GM18861 (cell line): ENCODE measurements at regions not wholly inside any gene's neighbourhood (a gene's known extent, or its start where the extent isn't known, plus 50 kb on each side); places are given as distances from the start of the nearest gene placed in this dataset.

Experiments
- ATAC-seq: cut with Tn5 transposase; IDR thresholded peaks from one replicate; pipeline ENCODE4 v1.9.1; 2021; ENCODE audit not compliant: unreplicated experiment

GRCh38 chr1:181863736-181864135, 197.8 kb downstream of the ZNF648 start:
- no peak for ATAC-seq

DNA sequence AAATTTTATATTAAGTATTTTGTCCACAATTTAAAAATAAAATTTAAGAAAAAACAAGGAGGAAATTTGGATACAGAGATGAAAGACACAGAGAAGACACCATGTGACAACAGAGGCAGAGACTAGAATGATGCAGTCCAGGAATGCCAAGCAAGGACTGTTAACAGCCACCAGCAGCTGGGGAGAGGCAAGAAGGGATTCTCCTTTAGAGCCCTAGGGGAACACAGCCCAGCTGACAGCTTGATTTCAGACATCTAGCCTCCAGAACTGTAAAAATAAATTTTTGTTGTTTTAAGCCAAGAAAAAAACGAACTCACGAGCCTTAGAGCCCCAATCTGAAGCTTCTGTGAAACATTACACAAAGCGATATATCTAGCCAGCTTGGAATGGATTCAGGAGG, 198.5 kb downstream of the ZNF648 start:
- no peak for ATAC-seq

GRCh38 chr1:181858135-181858534, 203.4 kb downstream of the ZNF648 start:
- ATAC-seq, result no peak
